Panc1 (cell line): ENCODE measurements at regions not wholly inside any gene's neighbourhood (a gene's known extent, or its start where the extent isn't known, plus 50 kb on each side); places are given as distances from the start of the nearest gene placed in this dataset.

Source experiments
- POLR2AphosphoS5 ChIP-seq: IDR thresholded peaks from 2 replicates; pipeline ENCODE4 v1.6.1; 2012; ENCODE audit warnings: mild to moderate bottlenecking, low read depth, low read length, moderate library complexity
- TF ChIP-seq, protein P1 (sequence below): fragments of 450-650 bp; IDR thresholded peaks from 2 replicates; pipeline ENCODE4 v1.5.1; 2017; ENCODE audit warnings: mild to moderate bottlenecking

DNA sequence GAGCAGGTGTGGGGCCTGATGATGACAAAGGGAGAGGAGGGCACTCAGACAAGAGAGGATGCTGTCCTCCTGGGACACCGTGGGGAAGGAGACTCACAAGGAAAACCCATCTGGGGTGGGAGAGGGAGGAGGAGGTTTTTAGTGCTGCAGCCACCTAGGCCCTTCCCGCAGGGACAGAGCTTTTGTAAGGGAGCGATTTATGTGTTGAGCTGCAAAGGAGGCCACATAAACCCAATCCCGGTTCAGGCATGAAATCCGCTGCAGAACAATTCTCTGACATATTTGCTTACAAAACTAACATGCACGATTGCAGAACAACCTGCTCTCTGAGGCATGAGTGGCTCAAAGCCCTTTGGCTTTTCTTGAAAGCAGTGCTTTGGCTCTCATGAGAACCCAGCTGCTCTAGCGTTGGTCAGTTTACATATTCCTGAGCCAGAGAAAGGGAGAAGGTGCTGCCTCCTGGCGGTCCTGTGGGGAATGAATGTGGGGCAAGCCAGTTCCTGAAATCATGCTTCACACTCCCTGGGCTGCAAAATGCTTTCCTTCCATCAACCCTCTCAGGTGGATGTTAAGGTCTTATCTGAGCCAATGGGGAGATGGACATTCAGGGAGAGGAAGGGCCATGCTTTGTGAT is 122.4 kb upstream of the NLRP1 start:
- TF ChIP-seq, protein P1, sequence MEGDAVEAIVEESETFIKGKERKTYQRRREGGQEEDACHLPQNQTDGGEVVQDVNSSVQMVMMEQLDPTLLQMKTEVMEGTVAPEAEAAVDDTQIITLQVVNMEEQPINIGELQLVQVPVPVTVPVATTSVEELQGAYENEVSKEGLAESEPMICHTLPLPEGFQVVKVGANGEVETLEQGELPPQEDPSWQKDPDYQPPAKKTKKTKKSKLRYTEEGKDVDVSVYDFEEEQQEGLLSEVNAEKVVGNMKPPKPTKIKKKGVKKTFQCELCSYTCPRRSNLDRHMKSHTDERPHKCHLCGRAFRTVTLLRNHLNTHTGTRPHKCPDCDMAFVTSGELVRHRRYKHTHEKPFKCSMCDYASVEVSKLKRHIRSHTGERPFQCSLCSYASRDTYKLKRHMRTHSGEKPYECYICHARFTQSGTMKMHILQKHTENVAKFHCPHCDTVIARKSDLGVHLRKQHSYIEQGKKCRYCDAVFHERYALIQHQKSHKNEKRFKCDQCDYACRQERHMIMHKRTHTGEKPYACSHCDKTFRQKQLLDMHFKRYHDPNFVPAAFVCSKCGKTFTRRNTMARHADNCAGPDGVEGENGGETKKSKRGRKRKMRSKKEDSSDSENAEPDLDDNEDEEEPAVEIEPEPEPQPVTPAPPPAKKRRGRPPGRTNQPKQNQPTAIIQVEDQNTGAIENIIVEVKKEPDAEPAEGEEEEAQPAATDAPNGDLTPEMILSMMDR, result peak; percentile 87
- TF ChIP-seq POLR2AphosphoS5, result no peak
